ENCODE measurements at regions not wholly inside any gene's neighbourhood (a gene's known extent, or its start where the extent isn't known, plus 50 kb on each side); places are given as distances from the start of the nearest gene placed in this dataset.

DNA sequence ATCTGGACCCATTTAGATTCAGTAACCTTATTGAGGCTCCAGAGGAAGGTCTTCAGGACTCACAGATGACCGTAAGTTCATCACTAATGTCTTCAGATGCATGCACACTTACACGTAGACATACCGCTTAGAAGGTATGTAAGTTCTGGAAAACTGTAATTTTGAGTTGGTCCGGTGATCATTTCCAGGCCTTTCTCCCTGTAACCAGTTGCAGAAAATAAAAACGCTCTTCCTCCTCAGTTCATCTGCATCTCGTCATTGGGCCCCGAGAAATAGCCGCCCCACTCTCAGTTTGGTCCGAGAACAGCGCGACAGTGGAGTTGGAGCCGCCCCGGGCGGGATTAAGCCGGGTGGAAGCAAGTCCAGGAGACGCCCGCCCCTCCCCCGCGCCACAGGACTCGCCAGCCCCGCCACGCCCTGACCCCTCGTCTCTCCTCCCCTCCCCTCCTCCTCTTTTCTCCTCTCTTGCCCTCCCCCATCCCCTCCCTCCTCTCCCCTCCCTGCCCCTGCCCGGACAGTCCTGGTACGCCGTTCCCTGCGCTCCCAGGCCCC lies 83.7 kb downstream of the TNFAIP2 start:
- peak overlapping the region; percentile 71 to 96 for H3K27ac ChIP-seq
- H3K4me1 ChIP-seq = peaks cover 38% of the 10 kb centered on the region
- WGBS, 2 donors = 4 to 5% methylated on average over 26 of the region's 27 CpGs
- TF ChIP-seq, protein P1, sequence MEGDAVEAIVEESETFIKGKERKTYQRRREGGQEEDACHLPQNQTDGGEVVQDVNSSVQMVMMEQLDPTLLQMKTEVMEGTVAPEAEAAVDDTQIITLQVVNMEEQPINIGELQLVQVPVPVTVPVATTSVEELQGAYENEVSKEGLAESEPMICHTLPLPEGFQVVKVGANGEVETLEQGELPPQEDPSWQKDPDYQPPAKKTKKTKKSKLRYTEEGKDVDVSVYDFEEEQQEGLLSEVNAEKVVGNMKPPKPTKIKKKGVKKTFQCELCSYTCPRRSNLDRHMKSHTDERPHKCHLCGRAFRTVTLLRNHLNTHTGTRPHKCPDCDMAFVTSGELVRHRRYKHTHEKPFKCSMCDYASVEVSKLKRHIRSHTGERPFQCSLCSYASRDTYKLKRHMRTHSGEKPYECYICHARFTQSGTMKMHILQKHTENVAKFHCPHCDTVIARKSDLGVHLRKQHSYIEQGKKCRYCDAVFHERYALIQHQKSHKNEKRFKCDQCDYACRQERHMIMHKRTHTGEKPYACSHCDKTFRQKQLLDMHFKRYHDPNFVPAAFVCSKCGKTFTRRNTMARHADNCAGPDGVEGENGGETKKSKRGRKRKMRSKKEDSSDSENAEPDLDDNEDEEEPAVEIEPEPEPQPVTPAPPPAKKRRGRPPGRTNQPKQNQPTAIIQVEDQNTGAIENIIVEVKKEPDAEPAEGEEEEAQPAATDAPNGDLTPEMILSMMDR (IDR thresholded peaks at IDR 0.05) = no peak
- no peak for TF ChIP-seq POLR2A (IDR thresholded peaks at IDR 0.05)
- peak; percentile 93 for DNase-seq
- H3K36me3 ChIP-seq (ENCODE audit: low read depth, missing control alignments) = no peaks in the 10 kb centered on the region
- no peaks in the 10 kb centered on the region for H3K27me3 ChIP-seq
- H3K9me3 ChIP-seq = no peaks in the 10 kb centered on the region
- peak overlapping the region; percentile 59 to 67 for H3K4me3 ChIP-seq
- intact Hi-C loops (cut with DNase I; ENCODE audit: low total_unique reads) = no loop called here

GRCh38 chr14:103207388-103208072 lies 84.3 kb downstream of the TNFAIP2 start:
- peak overlapping the region; percentile 71 to 96 for H3K27ac ChIP-seq
- intact Hi-C loops (cut with DNase I; ENCODE audit: low total_unique reads) = no loop called here
- H3K4me1 ChIP-seq = peaks cover 38% of the 10 kb centered on the region
- peak; percentile 44 for DNase-seq
- no peak for TF ChIP-seq POLR2A (IDR thresholded peaks at IDR 0.05)
- H3K27me3 ChIP-seq = no peaks in the 10 kb centered on the region
- H3K4me3 ChIP-seq = peak overlapping the region; percentile 59 to 67
- no peaks in the 10 kb centered on the region for H3K9me3 ChIP-seq
- 2% methylated on average over 10 to 48 of the region's 80 CpGs for WGBS, 2 donors
- H3K36me3 ChIP-seq (ENCODE audit: low read depth, missing control alignments) = no peaks in the 10 kb centered on the region

DNA sequence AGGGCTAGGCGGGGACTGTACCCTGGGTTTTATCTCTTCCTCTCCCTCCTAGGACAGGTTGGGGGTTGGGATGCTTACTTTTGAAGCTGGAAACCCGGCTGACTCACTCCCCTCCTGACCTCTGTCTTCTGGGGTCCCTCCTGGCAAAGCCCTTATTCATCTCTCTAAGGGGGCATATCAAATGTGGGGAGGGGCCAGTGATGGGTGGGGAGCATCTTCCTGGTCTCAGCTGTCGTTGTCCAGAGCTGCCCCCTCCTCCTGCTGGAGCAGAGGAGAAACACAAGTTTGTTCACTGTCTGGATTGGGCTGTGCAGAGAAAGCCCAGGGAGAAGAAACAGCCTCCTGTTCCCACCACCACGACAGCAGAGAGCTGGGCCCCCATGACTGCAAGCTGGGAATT lies 85.8 kb downstream of the TNFAIP2 start:
- Histone ChIP-seq H3K27me3 (no peaks in the 10 kb centered on the region), H3K36me3 (ENCODE audit: low read depth, missing control alignments) (no peaks in the 10 kb centered on the region), H3K4me3 (no peak overlapping the region), H3K9me3 (no peaks in the 10 kb centered on the region), H3K27ac (peak overlapping the region; percentile 61 to 96), H3K4me1 (peaks cover 38% of the 10 kb centered on the region)
- DNase-seq = peak; percentile 33
- intact Hi-C loops (cut with DNase I; ENCODE audit: low total_unique reads) = no loop called here
- TF ChIP-seq POLR2A (IDR thresholded peaks at IDR 0.05) = no peak
- TF ChIP-seq, protein P1 (IDR thresholded peaks at IDR 0.05) = peak in 1 of 3 experiments; percentile 12
- 24 to 29% methylated on average over 4 of the region's 4 CpGs for WGBS, 2 donors

GRCh38 chr14:103209506-103209905 lies 86.2 kb downstream of the TNFAIP2 start:
- DNase-seq = peak; percentile 38
- Histone ChIP-seq H3K9me3 (no peaks in the 10 kb centered on the region), H3K36me3 (ENCODE audit: low read depth, missing control alignments) (no peaks in the 10 kb centered on the region), H3K4me1 (peaks cover 37% of the 10 kb centered on the region), H3K27me3 (no peaks in the 10 kb centered on the region), H3K4me3 (no peak overlapping the region), H3K27ac (peak overlapping the region; percentile 61 to 96)
- intact Hi-C loops (cut with DNase I; ENCODE audit: low total_unique reads) = no loop called here
- TF ChIP-seq, protein P1 (IDR thresholded peaks at IDR 0.05) = no peak
- no peak for TF ChIP-seq POLR2A (IDR thresholded peaks at IDR 0.05)
- 21 to 22% methylated on average over 1 to 3 of the region's 3 CpGs for WGBS, 2 donors

- H3K27me3 ChIP-seq = no peaks in the 10 kb centered on the region
- intact Hi-C loops (cut with DNase I; ENCODE audit: low total_unique reads) = no loop called here
- DNase-seq = no peak
- H3K4me1 ChIP-seq = peaks cover 17% of the 10 kb centered on the region
- no peaks in the 10 kb centered on the region for H3K9me3 ChIP-seq
- H3K36me3 ChIP-seq (ENCODE audit: low read depth, missing control alignments) = no peaks in the 10 kb centered on the region
- no peak overlapping the region for H3K4me3 ChIP-seq
- TF ChIP-seq, protein P1 (IDR thresholded peaks at IDR 0.05) = no peak
- no peak for TF ChIP-seq POLR2A (IDR thresholded peaks at IDR 0.05)
- no peak overlapping the region for H3K27ac ChIP-seq
- WGBS, 2 donors = 93 to 96% methylated on average over 2 of the region's 2 CpGs
These were observed 90.1 kb downstream of the TNFAIP2 start for GRCh38 chr14:103213331-103213730.

All from testis (tissue), 2 donors.